ENCODE measurements at regions not wholly inside any gene's neighbourhood (a gene's known extent, or its start where the extent isn't known, plus 50 kb on each side); places are given as distances from the start of the nearest gene placed in this dataset.
"Not testable (repeated sequence)": the region's sequence is repeated elsewhere in the genome, so short reads cannot be mapped to it uniquely, and the experiment has no call there.

DNA sequence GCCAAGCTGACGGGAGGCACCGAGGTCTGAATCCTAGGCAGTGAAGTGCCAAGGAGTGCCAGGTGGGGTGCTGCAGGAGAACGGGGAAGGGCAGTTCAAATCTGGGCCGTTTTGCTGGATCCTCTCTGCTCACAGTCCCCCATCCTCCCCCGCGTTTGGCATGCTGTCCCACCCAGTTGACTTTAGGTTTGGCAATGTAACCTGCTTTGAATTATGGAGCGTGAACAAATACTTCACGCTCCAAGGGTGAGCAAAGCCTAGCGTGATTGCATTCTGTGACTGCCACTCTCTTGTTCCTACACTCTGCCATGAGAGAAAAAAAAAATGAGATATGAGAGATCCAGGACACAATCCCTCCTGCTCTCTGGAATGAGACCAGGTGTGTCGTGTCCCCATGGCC lies 381.9 kb downstream of the ZNF516 start:
- DNase-seq, result no peak

DNA sequence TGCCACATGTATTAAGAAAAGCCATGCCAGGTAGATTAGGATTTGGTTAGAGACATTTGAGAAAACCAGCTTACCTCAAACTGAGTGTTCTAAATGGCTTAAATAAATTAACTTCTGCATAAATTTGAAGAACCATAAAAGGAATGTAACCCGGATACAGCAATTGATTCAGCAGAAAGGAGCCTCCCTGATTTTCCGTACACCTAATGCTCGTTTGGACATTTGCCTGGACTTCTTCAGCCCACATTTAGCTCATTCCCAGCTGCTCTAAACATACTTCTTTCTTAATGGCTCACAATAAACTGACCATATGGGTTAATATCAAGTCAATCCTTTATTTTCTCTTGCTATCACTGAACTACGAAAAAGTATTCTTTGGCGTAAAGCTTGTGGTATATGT lies 392.4 kb downstream of the ZNF516 start:
- no peak for DNase-seq

DNA sequence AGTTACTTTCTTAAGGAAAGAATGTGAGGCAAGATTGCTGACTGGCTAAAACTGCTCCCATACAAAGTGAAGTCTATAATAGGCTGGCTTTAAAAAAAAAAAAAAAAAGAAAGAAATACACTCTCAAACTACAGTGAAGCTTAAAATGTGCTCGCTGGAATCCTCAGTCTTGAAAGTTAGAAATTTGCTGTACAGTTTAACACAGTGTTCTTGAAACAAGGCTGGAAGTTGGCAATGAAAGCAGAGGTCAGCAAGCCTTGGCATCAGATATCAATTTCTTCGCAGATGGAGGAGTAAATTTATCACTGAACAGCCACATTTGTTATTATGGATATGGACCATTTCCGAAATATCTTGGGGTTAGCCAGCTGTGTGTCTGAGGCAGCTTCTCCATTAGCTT lies 392.9 kb downstream of the ZNF516 start:
- DNase-seq, result no peak

DNA sequence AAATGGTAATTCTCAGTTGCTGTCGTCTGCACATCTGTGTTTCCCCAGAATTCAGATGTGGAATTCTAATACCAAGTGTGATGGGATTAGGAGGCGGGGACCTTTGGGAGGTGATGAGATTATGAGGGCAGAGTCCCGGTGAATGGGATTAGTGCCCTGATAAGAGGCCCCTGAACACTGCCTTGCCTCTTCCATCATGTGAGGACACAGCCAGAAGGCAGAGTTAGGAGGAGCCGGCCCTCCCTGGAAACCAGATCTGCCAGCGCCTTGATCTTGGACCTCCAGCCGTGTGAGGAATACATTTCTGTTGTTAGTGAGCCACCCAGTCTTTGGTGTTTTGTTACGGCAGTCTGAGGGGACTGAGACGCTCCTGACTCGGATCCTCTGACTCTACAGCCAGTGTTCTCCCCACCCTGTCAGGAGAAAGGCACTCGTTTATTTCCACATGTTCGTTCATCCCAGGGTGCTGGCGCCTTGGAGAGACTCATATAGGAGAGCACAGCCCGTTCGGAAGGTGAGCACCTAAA lies 395.0 kb downstream of the ZNF516 start:
- DNase-seq, result no peak

DNA sequence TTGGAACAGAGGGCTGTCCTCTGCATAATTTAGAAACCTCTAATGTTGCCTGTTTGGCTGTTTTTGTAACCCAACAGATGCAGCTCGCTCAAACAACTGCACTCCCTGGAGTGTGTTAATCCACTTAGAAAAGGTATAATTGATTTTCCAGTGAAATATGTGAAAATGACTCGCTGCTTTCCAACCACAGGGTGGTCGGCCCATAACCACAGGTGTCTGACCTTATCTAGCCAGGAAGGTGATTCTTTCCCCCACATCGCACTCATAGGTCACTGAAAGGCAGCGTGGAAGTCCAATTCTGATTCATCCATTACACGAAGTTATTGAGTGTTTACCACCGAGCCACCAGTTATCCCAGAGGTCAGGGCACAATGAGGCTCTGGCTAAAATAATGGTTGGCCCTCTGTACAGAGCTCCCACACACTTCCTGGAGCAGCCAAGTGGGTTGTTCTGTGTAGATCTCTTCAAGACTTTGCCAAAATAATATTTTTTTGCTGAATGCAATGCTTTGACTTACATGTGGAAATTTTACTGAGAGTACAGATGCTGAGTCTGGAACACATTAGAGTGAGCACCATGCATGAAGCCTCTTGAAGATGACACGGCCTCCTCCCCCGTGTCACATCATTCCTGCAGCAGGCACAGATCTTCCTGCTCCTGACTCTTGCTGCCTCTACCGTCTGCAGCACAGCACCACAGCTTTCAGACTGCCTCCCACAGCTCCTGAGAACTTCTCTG lies 396.2 kb downstream of the ZNF516 start:
- DNase-seq, result no peak

DNA sequence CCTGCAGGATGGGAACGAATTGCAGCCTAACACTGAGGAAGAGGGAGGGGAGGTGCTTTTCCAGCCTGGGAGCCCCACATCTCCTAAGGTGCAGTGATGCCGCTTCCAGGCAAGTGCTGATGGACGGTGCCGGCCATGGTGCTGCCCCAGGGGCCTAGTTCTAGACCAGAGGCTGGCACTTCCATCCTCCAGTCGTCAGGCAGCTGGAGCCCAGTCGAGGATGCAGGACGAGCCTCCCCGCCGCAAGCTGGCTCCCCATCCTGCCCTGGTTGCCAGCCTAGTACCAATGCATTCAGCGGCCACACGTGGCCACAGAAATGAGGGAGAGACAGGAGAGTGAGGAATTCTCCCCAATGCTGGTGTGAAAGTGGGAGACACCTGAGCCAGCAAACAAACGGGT lies 413.5 kb downstream of the ZNF516 start:
- no peak for DNase-seq

DNA sequence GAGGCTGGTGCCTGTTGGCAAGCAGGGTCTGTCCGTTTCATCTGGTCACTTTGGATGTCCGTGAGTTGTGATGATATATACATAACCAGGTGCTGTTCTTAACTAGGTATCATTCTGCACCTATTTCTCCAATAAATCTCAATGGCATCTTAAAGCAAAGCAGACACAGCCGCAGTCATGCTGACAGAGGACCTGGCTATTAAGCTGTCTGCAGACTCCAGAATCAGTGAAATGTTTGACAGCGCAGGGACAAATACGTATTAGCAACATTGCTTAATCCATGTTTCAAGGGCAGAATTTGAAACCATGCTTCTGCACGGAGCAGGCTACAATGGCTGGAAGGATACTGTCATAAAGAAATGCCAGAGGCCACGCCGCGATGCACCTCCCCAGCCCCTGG lies 414.6 kb downstream of the ZNF516 start:
- DNase-seq, result no peak

DNA sequence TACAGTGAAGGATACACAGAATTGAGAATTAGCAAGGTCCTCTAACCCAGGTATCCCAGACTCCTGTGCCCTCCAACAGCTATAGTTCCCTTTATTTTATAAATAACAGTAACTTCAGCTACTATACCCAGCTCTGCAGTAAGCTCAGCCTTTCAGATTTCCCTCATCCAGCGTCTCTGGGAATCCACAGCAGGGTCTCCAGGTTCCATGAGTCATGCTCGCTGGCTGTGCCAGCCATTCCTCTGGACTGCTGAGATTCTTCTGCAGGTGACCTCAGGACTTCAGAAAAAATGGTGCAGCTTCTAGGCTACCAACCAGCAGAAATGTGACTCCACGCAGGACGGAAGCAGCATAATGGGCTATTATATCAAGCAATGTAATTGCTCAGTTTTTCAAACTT lies 419.3 kb downstream of the ZNF516 start:
- no peak for DNase-seq

DNA sequence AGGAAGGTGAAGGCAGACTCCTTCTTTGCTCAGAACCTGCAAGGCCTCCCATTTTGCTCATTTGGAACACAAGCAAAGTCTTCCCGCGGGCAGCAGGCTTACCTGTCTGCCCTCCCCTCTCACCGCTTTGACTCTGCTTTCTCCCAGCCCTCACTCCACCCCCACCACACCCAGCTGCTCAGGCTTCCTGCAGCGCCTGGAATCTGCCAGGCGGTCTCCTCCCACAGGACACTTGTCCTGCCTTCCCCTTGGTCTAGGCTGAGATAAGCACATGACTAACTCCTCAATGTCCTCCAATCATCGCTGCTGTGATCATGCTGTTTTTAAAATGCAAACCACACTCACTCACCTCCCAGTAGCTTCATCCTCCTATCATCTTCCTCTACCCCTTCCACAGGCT lies 430.0 kb downstream of the ZNF516 start:
- DNase-seq, result no peak

DNA sequence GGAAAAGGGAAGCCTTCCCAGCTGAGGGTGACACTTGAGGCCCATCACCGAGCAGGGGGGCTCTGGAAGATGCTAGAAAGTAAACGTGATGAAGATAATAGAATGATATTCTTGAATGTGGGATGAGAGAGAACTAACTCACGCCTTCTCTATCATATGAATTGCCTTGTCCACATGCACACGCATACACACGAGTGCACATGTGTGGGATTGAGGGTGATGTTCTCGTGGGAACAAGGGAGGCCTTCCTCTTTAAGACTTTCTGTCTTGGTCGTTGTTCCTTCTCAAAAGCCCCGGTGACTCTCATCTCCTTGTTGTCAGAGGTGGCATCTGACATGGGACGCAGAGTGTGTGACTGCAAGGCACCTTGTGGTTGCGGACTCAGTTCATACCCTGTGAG lies 436.9 kb downstream of the ZNF516 start:
- DNase-seq, result no peak

DNA sequence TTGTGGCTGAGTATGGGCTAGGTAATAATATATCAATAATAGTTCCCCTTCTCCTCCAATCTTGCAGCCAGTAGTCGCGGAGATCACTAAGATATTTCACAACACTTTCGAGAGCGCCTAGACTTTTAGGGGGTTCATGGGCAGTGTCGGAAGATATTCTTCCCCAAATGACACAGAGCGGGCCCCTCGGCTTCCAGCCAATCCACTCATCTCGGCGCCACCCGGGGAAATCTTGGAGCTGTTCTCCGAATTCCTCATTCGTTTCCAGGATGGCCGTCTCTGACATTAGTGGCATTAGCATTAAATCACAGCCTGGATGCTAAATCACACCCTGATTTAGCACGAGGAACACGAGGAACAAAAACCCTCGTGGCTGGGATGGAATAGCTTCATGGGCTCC lies 437.7 kb downstream of the ZNF516 start:
- no peak for DNase-seq

DNA sequence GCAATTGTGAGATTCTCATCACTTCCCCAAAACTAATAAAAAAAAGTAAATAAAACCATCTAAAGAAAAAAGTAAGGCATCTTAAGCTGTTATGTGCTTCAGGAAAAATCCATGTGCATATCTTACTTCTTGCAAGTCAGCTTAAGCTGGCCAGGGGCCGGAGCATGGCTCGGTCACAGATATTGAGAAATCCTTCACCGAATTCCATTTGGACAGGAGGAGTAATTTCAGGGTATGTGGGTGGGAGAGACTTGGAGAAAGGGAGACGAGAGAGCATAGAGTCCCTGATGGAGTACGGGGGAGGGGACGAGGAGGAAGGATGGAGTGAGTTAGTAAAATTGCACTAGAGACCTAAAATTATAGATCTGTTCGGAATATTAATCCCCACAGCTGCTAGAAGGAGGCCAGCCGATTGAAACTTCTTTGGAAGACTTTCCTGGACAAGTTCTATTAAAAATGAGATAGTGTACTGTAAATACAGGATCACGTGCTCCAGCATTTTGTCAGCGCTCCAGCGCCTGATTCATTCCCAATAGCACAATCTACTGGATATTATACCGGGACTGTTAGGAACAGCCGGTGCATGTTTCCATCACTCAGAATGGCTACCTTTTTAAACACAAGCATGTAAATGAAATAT lies 438.5 kb downstream of the ZNF516 start:
- DNase-seq, result no peak

DNA sequence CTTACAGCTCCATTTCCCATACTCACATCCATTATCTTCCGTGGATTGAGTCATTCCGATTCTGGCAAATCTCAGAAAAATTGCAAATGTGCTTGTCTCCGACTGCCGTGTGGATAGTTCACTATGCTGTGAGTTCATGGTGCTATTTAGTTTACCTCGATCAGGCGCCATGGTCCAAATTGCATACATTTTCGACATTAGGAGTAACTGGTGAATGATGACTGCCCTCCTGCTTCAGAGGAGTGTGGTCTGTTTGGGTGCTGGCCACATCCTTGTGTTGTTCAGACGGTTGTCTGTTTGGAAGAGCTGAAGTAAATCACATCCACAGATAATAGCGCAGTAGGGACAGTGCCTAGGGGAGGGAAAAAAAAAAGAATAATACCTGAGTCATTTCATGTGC lies 439.5 kb downstream of the ZNF516 start:
- DNase-seq, result no peak

DNA sequence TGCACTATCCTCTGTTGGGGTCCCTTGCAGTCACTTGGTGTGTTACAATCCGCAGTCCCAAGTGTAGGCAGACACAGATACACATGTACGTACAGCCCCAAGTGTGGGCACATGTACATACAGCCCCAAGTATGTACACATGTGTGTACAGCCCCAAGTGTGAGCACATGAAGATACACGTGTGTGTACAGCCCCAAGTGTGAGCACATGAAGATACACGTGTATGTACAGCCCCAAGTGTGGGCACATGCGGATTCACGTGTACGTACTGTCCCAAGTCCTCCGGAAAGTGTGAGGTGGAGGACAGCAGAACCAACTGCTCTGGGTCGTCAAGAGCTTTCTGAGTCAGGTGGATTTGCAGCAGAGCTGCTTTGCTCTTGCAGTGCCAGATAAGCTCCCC lies 440.0 kb downstream of the ZNF516 start:
- DNase-seq, result no peak

DNA sequence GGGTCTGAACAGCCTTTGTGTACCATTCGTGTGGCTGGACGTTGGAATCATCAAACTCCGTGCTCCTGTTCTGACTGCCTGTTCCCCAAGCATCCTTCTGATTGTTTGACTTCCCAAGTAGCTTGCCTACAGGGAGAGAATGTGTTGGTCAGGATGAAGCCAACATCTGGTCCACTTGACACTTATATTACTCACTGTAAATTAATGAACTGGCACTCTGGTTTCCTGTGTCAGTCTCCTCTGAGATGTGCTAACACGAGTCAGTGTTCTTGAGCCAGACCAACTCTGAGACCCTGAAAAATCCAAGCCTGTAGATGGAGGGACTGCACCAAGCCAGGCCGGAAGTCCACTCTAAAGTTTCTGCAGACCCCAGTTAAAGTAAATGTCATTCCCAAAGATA lies 440.9 kb downstream of the ZNF516 start:
- no peak for DNase-seq

DNA sequence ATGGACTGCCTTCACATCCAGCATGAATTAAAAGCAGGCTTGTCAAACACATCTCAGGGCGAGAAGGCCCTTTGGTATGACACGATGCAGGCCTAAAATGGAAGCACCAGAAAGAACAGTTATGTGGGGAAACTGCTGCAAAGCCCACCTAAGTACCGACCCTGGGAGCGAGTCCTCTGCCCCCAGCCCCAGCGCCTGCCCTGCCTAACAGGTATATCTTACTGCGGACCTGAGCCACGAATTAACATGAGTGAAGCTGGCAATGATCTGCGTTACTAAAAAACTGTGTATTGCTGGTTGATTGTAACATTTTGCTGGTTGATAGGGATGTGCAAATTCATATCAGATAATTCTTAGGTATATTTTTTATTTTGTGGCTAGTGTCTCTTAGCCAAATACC lies 441.5 kb downstream of the ZNF516 start:
- no peak for DNase-seq

DNA sequence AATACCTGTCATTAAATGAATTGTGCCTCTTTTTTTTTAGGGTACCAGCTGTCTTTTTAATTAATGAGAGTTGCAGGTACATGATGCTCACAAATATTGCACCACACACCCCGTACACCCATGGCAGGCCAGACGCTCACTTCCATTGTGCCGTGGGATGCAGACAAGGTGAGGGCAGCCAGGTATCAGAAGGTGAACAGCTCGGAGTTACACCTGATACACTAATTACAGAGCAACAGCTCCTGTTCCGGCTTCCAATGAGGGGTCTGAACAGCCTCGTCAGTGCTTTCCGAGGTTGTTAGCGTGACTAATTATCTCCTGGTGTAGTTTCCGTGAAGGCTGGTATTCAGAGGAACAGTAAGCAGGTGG lies 442.8 kb downstream of the ZNF516 start:
- no peak for DNase-seq

DNA sequence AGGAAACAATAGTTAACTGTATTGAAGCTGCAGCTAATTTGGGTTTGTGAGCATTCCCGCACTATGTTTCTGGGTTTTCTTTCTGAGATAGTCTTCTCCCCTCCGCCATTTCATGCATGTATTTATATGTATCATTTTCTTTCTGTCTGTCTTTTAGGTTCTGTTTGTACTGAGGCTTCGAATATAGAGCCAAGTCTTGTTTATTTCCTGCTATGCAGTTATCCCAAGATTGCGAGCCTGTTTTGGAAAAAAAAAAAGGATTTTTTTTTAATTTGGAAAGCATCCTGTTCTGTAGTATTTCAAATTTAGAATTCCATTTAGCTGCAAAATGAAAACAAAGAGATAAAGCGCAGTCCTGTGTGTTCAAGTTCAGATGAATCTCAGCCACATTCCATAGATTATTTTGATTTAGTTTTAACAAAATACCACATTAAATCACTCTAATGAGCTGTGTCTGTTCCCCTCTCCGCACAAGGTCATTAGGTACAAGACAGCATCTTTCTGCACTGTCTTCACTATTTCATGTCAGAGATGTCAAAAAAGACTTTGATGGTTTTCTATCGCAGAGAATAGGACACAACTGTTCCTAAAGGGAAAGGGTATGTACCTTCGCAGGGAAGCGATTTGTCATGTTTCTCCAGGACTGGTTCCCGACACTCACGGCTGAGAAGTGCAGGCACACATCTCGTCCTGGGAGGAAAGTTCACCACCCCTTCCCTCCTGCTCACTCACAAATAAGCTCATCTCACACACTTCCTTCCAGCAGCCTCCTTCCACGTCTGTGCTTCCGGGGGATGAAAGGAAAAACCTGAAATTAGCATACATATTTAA lies 443.4 kb downstream of the ZNF516 start:
- DNase-seq, result no peak

DNA sequence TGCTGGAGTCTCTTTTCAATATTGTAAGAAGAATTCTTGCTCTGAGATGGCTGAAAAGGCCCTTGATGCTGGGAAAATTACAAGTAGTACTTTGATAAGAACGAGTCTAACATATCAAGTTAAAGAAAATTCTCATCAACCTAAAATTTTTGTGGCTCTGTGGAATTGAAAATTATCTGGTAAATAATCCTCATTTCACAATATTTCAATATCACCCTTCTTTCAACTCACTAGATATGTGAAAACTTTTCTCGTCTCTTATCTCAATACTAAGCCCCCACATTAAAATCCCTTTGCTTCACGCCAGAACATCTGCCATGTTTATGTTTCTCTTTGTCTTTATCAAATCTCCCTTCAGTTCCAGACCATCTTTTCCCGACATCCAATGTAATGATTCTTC lies 448.8 kb downstream of the ZNF516 start:
- no peak for DNase-seq

DNA sequence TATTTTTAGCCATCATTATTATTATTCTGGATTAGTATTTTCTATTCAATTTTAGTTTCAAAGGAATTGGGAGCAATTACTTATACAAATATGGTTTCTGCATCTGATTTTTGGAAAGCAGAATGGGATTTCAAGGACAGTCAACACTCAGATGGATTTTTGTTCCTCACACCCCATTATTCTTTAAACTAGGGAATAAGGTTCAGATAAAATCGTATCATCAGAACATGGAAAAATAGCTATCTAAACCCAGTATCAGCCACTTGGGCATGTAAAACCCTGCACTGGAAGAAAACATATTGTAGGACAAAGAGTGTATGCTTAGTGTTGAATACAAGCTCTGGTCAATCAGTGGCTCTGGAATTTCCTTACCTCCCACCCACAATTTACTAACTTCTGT lies 452.5 kb downstream of the ZNF516 start:
- no peak for DNase-seq

DNA sequence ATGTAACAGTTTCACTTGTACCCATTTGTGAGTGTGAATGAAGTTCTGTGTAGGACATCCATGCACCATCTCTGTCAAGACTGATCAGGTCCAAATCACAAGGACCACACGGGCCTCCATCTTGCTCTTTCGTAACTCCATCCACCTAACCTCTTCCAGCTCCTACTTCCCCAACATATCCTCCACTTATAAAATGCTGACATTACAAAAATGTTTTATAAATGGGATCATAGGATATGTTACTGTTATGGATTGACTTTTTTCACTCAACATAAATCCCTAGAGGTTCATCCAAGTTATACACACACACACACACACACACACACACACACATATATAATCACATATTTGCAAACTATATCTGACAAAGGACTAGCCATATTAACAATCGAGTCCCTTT lies 476.8 kb downstream of the ZNF516 start:
- no peak for DNase-seq

DNA sequence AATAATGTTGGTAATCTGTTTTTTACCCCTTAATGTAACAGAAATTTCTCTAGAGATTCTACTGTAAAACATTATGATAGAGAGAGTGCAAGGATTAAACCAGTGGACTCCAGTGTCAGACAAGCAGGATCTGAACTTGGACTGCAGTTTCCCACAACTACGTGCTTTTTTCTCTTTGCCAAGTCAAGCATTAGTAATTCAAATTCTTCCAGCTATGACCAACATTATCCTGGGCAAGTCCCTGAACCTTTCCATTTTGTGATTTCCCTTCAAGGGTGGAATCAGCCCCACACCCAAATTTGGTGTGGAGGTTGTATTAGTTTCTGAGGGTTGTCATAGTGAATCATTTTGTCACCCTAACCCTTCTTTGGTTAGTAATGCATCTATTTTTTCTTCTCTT lies 482.0 kb downstream of the ZNF516 start:
- DNase-seq, result no peak

DNA sequence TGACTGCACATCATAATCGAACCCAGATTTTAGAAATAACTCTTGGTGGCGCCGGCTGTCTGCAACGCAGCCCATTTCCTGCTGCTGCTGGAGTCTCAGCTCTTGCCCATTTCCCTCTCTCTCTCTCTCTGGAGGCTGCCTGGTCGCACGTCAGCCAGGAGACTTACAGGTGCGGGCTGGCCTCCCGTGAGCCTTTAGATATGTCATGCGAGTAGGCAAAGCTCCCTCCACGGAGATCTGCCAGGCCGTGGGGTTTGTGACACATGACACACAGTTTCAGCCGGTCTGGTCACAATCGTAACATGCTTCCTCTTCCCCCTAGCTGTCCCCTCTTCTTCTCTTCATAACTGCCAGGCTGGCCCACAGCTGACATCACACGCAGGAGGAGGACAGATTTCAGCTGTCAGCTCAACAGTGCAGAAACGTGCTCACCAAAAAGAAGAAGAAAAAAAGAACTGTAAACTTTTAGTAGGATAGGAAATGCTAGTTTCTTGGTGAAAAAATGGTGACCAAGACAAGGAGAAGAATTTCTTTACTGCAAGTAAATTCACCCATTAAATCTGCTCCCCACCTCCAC lies 489.3 kb downstream of the ZNF516 start:
- no peak for DNase-seq

DNA sequence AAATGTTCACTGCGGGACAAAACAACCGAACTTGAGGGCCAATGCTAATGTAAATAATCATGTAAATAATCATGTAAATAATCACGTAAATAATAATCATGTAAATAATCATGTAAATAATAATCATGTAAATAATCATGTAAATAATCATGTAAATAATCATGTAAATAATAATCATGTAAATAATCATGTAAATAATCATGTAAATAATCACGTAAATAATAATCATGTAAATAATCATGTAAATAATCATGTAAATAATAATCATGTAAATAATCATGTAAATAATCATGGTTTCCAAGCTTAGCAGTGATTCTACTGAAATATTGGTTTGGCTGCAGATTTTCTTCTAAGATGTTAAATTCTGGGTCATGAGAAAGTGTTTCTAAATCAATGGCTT lies 507.1 kb downstream of the ZNF516 start:
- DNase-seq, result not testable (repeated sequence)
